ENCODE measurements at regions not wholly inside any gene's neighbourhood (a gene's known extent, or its start where the extent isn't known, plus 50 kb on each side); places are given as distances from the start of the nearest gene placed in this dataset.

GRCh38 chr6:119620846-119621555 lies 271.4 kb upstream of the MAN1A1 start:
- TF ChIP-seq CTCF (IDR thresholded peaks at IDR 0.05): no peak
- TF ChIP-seq POLR2A (IDR thresholded peaks at IDR 0.05): no peak
